ENCODE measurements at regions not wholly inside any gene's neighbourhood (a gene's known extent, or its start where the extent isn't known, plus 50 kb on each side); places are given as distances from the start of the nearest gene placed in this dataset.

- TF ChIP-seq CTCF (IDR thresholded peaks at IDR 0.05; ENCODE audit: control extremely low read depth in 1 of 3, insufficient read depth in 1 of 3, low read depth in 1 of 3, low read length in 3 of 3) = no peak
- no peak for TF ChIP-seq SP4 (IDR thresholded peaks at IDR 0.05; ENCODE audit: low read length)
- no peak for TF ChIP-seq USF2 (IDR thresholded peaks at IDR 0.05; ENCODE audit: low read length)
- no peak for TF ChIP-seq RAD21 (IDR thresholded peaks at IDR 0.05 in 1 of 2, conservative IDR thresholded peaks at IDR 0.05 in 1 of 2; ENCODE audit: low read depth in 2 of 2, low read length in 2 of 2)
- TF ChIP-seq FOSL1 (IDR thresholded peaks at IDR 0.05; ENCODE audit: insufficient read depth, low read depth, low read length) = no peak
- TF ChIP-seq RFX5 (IDR thresholded peaks at IDR 0.05; ENCODE audit: borderline replicate concordance, low read depth, low read length) = no peak
- no peak for TF ChIP-seq ASH2L (IDR thresholded peaks at IDR 0.05; ENCODE audit: low read length)
- no peak for TF ChIP-seq NANOG (IDR thresholded peaks at IDR 0.05; ENCODE audit: insufficient read depth, low read depth, low read length, poor library complexity, severe bottlenecking)
- no peak for TF ChIP-seq SUZ12 (IDR thresholded peaks at IDR 0.05; ENCODE audit: low read length)
- TF ChIP-seq TCF12 (IDR thresholded peaks at IDR 0.05; ENCODE audit: low read depth, low read length) = no peak
- no peak for TF ChIP-seq POLR2A (IDR thresholded peaks at IDR 0.05; ENCODE audit: control extremely low read depth in 1 of 2, low read depth in 2 of 2, low read length in 2 of 2)
- TF ChIP-seq CBX5 (IDR thresholded peaks at IDR 0.05; ENCODE audit: low read depth, low read length) = no peak
Observed at GRCh38 chr12:115756804-115757203, 520.7 kb downstream of the MED13L start.

All from H1 (cell line).